Ishikawa (cell line): ENCODE measurements at regions not wholly inside any gene's neighbourhood (a gene's known extent, or its start where the extent isn't known, plus 50 kb on each side); places are given as distances from the start of the nearest gene placed in this dataset.

ENCODE experiments used
- CEBPB ChIP-seq: IDR thresholded peaks from 2 replicates; pipeline ENCODE4 v1.6.1; 2012
- CREB1 ChIP-seq: IDR thresholded peaks from 2 replicates; pipeline ENCODE4 v1.6.1; 2012; ENCODE audit warnings: low read depth
- EGR1 ChIP-seq: IDR thresholded peaks from 2 replicates; pipeline ENCODE4 v1.6.1; 2012
- EP300 ChIP-seq: IDR thresholded peaks from 2 replicates; pipeline ENCODE4 v1.6.1; 2012; ENCODE audit warnings: borderline replicate concordance
- FOXM1 ChIP-seq: IDR thresholded peaks from 2 replicates; pipeline ENCODE4 v1.6.1; 2012; ENCODE audit warnings: low read depth, borderline replicate concordance
- MAX ChIP-seq: IDR thresholded peaks from 2 replicates; pipeline ENCODE4 v1.6.1; 2012
- REST ChIP-seq: IDR thresholded peaks from 2 replicates; pipeline ENCODE4 v1.6.1; 2012; ENCODE audit warnings: low read depth, mild to moderate bottlenecking
- TAF1 ChIP-seq: IDR thresholded peaks from 2 replicates; pipeline ENCODE4 v1.6.1; 2012; ENCODE audit warnings: low read depth, mild to moderate bottlenecking
- TCF12 ChIP-seq: IDR thresholded peaks from 2 replicates; pipeline ENCODE4 v1.6.1; 2012; ENCODE audit warnings: low read depth
- YY1 ChIP-seq: IDR thresholded peaks from 2 replicates; pipeline ENCODE4 v1.6.1; 2012; ENCODE audit warnings: low read depth
- ZBTB7A ChIP-seq: IDR thresholded peaks from 2 replicates; pipeline ENCODE4 v1.6.1; 2012; ENCODE audit warnings: low read depth

GRCh38 chr2:59093571-59093970 lies 852.4 kb upstream of the FANCL start:
- TF ChIP-seq TAF1 (no peak), MAX (no peak), TCF12 (no peak), REST (no peak), YY1 (no peak), EP300 (no peak), CEBPB (no peak), EGR1 (no peak), ZBTB7A (no peak), CREB1 (no peak), FOXM1 (no peak)
